Endothelial cell of umbilical vein (primary cell): ENCODE measurements at regions not wholly inside any gene's neighbourhood (a gene's known extent, or its start where the extent isn't known, plus 50 kb on each side); places are given as distances from the start of the nearest gene placed in this dataset.

ENCODE experiments used
- EZH2 ChIP-seq: IDR thresholded peaks from 2 replicates; pipeline ENCODE4 v1.6.1; 2012; ENCODE audit warnings: borderline replicate concordance, low read depth, mild to moderate bottlenecking, moderate library complexity, low read length, inconsistent platforms; ENCODE audit not compliant: severe bottlenecking
- GATA2 ChIP-seq: IDR thresholded peaks from 2 replicates; pipeline ENCODE4 v1.7.0; 2011; ENCODE audit warnings: low read depth, mild to moderate bottlenecking, moderate library complexity, mixed read lengths, low read length; ENCODE audit not compliant: insufficient read length, insufficient read depth
- JUN ChIP-seq: IDR thresholded peaks from 2 replicates; pipeline ENCODE4 v1.6.1; 2011; ENCODE audit warnings: borderline replicate concordance, low read depth; ENCODE audit not compliant: insufficient read length, insufficient read depth
- MYC ChIP-seq: IDR thresholded peaks from one replicate; pipeline ENCODE4 v1.6.1; 2011; ENCODE audit warnings: mild to moderate bottlenecking, low read depth, low read length
- POLR2A ChIP-seq: IDR thresholded peaks from 2 replicates; pipeline ENCODE4 v1.6.1; 2012; ENCODE audit warnings: low read depth, mild to moderate bottlenecking, control low read depth, low read length
- POLR2AphosphoS5 ChIP-seq: IDR thresholded peaks from 2 replicates; pipeline ENCODE4 v1.6.1; 2012; ENCODE audit warnings: low read depth, mild to moderate bottlenecking, control low read depth, low read length, moderate library complexity; ENCODE audit not compliant: insufficient read depth
- TF ChIP-seq, protein P1 (sequence below), 2 donors: IDR thresholded peaks; 1 replicate in 1 of 2; 2 replicates in 1 of 2; pipeline ENCODE4 v1.5.1; 2011; ENCODE audit warnings: low read length in 2 of 2, mild to moderate bottlenecking in 2 of 2, moderate library complexity in 2 of 2, control low read depth in 1 of 2, inconsistent platforms in 1 of 2, low read depth in 1 of 2; ENCODE audit not compliant: insufficient read depth in 1 of 2; ENCODE audit errors: extremely low read depth in 1 of 2
- TF ChIP-seq, protein P2 (sequence below): IDR thresholded peaks from 2 replicates; pipeline ENCODE4 v1.6.1; 2011; ENCODE audit not compliant: insufficient read depth, insufficient read length

DNA sequence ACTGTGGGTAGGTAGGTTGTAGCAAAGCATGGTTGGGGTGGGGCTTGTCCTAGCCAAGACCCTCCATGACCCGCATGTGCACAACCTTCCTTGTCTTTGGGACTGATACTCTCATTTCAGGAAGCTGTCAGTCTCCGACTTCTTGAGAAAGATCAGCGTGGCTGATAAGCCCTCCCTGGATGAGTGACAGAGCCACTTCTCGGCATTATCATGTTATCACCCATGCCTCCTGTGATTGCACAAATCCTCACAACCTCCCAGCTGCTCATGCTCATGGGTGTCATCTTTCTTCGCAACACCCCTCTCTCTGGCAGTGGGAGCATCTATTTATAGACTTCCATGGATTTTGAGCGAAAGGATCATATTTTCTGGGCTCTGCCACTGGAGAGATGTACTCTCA is 314.2 kb downstream of the FOXL1 start:
- TF ChIP-seq, protein P1, sequence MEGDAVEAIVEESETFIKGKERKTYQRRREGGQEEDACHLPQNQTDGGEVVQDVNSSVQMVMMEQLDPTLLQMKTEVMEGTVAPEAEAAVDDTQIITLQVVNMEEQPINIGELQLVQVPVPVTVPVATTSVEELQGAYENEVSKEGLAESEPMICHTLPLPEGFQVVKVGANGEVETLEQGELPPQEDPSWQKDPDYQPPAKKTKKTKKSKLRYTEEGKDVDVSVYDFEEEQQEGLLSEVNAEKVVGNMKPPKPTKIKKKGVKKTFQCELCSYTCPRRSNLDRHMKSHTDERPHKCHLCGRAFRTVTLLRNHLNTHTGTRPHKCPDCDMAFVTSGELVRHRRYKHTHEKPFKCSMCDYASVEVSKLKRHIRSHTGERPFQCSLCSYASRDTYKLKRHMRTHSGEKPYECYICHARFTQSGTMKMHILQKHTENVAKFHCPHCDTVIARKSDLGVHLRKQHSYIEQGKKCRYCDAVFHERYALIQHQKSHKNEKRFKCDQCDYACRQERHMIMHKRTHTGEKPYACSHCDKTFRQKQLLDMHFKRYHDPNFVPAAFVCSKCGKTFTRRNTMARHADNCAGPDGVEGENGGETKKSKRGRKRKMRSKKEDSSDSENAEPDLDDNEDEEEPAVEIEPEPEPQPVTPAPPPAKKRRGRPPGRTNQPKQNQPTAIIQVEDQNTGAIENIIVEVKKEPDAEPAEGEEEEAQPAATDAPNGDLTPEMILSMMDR (IDR thresholded peaks at IDR 0.05; ENCODE audit: extremely low read depth in 1 of 2, insufficient read depth in 1 of 2, low read depth in 1 of 2, low read length in 2 of 2): no peak
- no peak for TF ChIP-seq POLR2AphosphoS5
- TF ChIP-seq MYC: no peak
- no peak for TF ChIP-seq EZH2
- TF ChIP-seq POLR2A: no peak
- TF ChIP-seq, protein P2, sequence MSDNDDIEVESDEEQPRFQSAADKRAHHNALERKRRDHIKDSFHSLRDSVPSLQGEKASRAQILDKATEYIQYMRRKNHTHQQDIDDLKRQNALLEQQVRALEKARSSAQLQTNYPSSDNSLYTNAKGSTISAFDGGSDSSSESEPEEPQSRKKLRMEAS: no peak
- TF ChIP-seq JUN: no peak
- no peak for TF ChIP-seq GATA2
